SJSA1 (cell line): ENCODE measurements at regions not wholly inside any gene's neighbourhood (a gene's known extent, or its start where the extent isn't known, plus 50 kb on each side); places are given as distances from the start of the nearest gene placed in this dataset.
"Not testable (repeated sequence)": the region's sequence is repeated elsewhere in the genome, so short reads cannot be mapped to it uniquely, and the experiment has no call there.

Experiments used
- DNase-seq, 2 experiments: peaks; one replicate each; pipeline ENCODE4 v3.0.0-alpha.2; 2015 to 2020; ENCODE audit warnings: low spot score in 2 of 2, low read depth in 1 of 2
- H3K27ac ChIP-seq: fragments of 250-450 bp; sonication (Bioruptor Pico); 2 replicates; pipeline ENCODE4 v1.5.1; 2020; ENCODE audit warnings: mild to moderate bottlenecking, moderate library complexity
- H3K27me3 ChIP-seq: fragments of 250-450 bp; sonication (Bioruptor Pico); replicated peaks from 2 replicates; pipeline ENCODE4 v1.5.1; 2020; ENCODE audit warnings: mild to moderate bottlenecking, moderate library complexity
- H3K36me3 ChIP-seq: fragments of 250-450 bp; sonication (Bioruptor Pico); 2 replicates; pipeline ENCODE4 v1.5.1; 2020; ENCODE audit warnings: mild to moderate bottlenecking
- H3K4me1 ChIP-seq: fragments of 250-450 bp; sonication (Bioruptor Pico); replicated peaks from 2 replicates; pipeline ENCODE4 v1.6.1; 2021; ENCODE audit warnings: mild to moderate bottlenecking
- H3K4me3 ChIP-seq: fragments of 250-450 bp; sonication (Bioruptor Pico); 2 replicates; pipeline ENCODE4 v1.5.1; 2020; ENCODE audit warnings: mild to moderate bottlenecking
- H3K9me3 ChIP-seq: fragments of 250-450 bp; sonication (Bioruptor Pico); replicated peaks from 2 replicates; pipeline ENCODE4 v1.5.1; 2020; ENCODE audit warnings: mild to moderate bottlenecking

DNA sequence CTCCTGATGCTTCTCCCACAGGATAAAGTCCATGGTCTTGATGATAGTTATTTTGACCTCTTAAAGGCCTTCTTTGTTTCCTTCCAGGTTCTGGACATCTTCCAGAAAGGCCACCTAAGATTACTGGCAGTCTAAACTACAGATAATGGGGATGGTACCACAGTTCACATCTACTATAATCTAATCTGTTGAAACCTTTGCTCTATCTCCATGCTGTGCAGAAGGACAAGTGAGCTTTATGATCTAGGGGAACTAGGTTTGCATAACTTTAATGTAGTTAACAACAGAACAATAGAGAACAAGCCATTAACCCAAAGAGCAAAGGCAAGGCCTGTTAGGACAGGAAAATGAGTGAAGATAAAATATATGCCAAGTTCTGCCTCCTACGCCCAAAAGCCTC is 103.9 kb upstream of the KLHL13 start:
- no peak overlapping the region for H3K27ac ChIP-seq

DNA sequence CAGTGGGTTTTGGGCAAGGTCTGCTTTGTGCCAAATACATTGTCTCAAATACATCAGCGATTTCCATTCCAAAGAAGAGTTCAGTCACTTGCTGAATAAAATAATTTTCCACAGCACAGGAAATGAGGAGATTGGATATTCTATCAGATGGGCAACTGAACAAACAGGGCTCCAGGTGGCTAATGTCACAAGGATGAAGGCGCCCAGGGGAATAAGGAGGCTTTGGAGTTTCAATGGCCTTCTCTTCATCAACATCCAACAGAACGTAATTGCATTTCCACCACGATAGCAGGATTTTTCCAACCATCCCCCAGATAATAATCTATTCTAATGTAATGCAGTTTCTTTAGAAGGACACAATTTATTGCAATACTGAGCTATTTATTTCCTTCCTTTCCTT is 104.7 kb upstream of the KLHL13 start:
- DNase-seq: no peak

More for the DNA sequence above, 103.9 kb upstream of the KLHL13 start:
- no peak for DNase-seq
- Histone ChIP-seq H3K27me3 (no peaks in the 10 kb centered on the region), H3K9me3 (no peaks in the 10 kb centered on the region), H3K36me3 (no peaks in the 10 kb centered on the region), H3K4me1 (peaks cover 12% of the 10 kb centered on the region), H3K4me3 (no peak overlapping the region)

DNA sequence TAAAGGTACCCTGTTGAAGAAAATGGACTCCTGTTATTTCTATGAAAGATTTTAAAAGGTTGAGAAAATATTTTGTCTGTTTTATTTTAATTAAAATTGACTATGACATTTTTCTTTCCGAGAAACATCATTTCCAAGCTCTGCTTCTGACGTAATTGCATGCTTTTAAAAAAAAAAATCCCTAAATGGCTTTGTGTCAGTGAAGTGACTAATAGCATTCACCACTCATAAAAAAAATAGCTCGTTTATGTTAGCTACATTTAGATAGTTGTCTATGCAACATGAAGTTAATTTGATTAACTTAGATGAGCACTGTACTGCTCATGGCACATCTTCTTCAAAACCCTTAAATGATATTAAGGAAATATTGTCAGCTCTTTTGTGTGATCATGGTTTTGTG is 105.1 kb upstream of the KLHL13 start:
- no peak overlapping the region for H3K27ac ChIP-seq
- no peak for DNase-seq
- H3K4me1 ChIP-seq: peaks cover 16% of the 10 kb centered on the region
- no peaks in the 10 kb centered on the region for H3K27me3 ChIP-seq
- H3K4me3 ChIP-seq: no peak overlapping the region
- no peaks in the 10 kb centered on the region for H3K9me3 ChIP-seq
- H3K36me3 ChIP-seq: no peaks in the 10 kb centered on the region

More for the DNA sequence above, 104.7 kb upstream of the KLHL13 start:
- no peak overlapping the region for H3K4me3 ChIP-seq
- H3K36me3 ChIP-seq: no peaks in the 10 kb centered on the region
- no peak overlapping the region for H3K27ac ChIP-seq
- H3K27me3 ChIP-seq: no peaks in the 10 kb centered on the region
- no peaks in the 10 kb centered on the region for H3K9me3 ChIP-seq
- H3K4me1 ChIP-seq: peaks cover 16% of the 10 kb centered on the region

- DNase-seq: no peak
- Histone ChIP-seq H3K36me3 (no peaks in the 10 kb centered on the region), H3K27ac (no peak overlapping the region)
These were observed 105.8 kb upstream of the KLHL13 start for GRCh38 chrX:118222421-118222820.

GRCh38 chrX:118225711-118226428 is 109.3 kb upstream of the KLHL13 start:
- Histone ChIP-seq H3K4me1 (peaks cover 16% of the 10 kb centered on the region), H3K4me3 (peak overlapping the region; percentile 6; the same call in 1 of the 2 replicates), H3K9me3 (no peaks in the 10 kb centered on the region), H3K27me3 (no peaks in the 10 kb centered on the region), H3K27ac (peak overlapping the region; percentile 78), H3K36me3 (no peaks in the 10 kb centered on the region)
- DNase-seq: peak in 1 of 2 experiments; percentile 43

More at GRCh38 chrX:118222421-118222820, 105.8 kb upstream of the KLHL13 start:
- Histone ChIP-seq H3K27me3 (no peaks in the 10 kb centered on the region), H3K9me3 (no peaks in the 10 kb centered on the region), H3K4me3 (no peak overlapping the region), H3K4me1 (peaks cover 16% of the 10 kb centered on the region)

- no peak for DNase-seq
- Histone ChIP-seq H3K4me3 (no peak overlapping the region), H3K36me3 (no peaks in the 10 kb centered on the region), H3K9me3 (no peaks in the 10 kb centered on the region), H3K27ac (no peak overlapping the region), H3K27me3 (no peaks in the 10 kb centered on the region), H3K4me1 (peaks cover 13% of the 10 kb centered on the region)
These were observed 111.4 kb upstream of the KLHL13 start for GRCh38 chrX:118228041-118228440.

- Histone ChIP-seq H3K27me3 (no peaks in the 10 kb centered on the region), H3K4me3 (no peak overlapping the region), H3K27ac (no peak overlapping the region), H3K36me3 (no peaks in the 10 kb centered on the region), H3K4me1 (peaks cover 13% of the 10 kb centered on the region), H3K9me3 (no peaks in the 10 kb centered on the region)
- no peak for DNase-seq
These were observed 111.8 kb upstream of the KLHL13 start for GRCh38 chrX:118228456-118228855.

DNA sequence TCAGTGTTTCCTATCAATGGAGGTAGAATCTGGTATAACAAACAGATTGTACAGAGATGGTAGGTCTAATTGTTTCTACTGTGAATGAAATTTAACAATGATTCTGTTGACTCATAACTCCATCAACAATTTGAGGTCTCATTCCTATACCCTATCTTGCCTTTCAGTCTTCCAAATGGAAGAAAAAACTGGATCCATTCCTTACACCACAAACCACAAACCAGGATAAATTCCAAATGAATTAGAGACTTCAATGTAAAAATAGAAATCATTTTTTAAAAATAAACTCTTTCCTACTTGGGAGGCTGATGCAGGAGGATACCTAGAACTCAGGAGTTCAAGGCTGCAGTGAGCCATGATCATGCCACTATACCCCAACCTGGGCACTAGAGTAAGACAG is 114.4 kb upstream of the WDR44 start:
- Histone ChIP-seq H3K27me3 (no peaks in the 10 kb centered on the region), H3K27ac (no peak overlapping the region), H3K36me3 (no peaks in the 10 kb centered on the region), H3K4me1 (no peaks in the 10 kb centered on the region), H3K9me3 (no peaks in the 10 kb centered on the region), H3K4me3 (no peak overlapping the region)
- no peak for DNase-seq

- no peaks in the 10 kb centered on the region for H3K27me3 ChIP-seq
- H3K4me3 ChIP-seq: no peak overlapping the region
- H3K4me1 ChIP-seq: no peaks in the 10 kb centered on the region
- no peak overlapping the region for H3K27ac ChIP-seq
- no peaks in the 10 kb centered on the region for H3K36me3 ChIP-seq
- no peak for DNase-seq
- H3K9me3 ChIP-seq: no peaks in the 10 kb centered on the region
These were observed 106.6 kb upstream of the WDR44 start for GRCh38 chrX:118239178-118239870.

GRCh38 chrX:118239913-118240698 is 105.8 kb upstream of the WDR44 start:
- Histone ChIP-seq H3K9me3 (no peaks in the 10 kb centered on the region), H3K27ac (no peak overlapping the region), H3K4me1 (no peaks in the 10 kb centered on the region), H3K36me3 (no peaks in the 10 kb centered on the region), H3K27me3 (no peaks in the 10 kb centered on the region), H3K4me3 (no peak overlapping the region)
- no peak for DNase-seq

GRCh38 chrX:118246961-118247360 is 98.9 kb upstream of the WDR44 start:
- not testable (repeated sequence) for H3K27ac ChIP-seq, H3K4me3 ChIP-seq, DNase-seq, H3K9me3 ChIP-seq, H3K36me3 ChIP-seq, H3K4me1 ChIP-seq, H3K27me3 ChIP-seq

- Histone ChIP-seq H3K4me1 (no peaks in the 10 kb centered on the region), H3K27ac (no peak overlapping the region)
- DNase-seq: no peak
These were observed 96.8 kb upstream of the WDR44 start for GRCh38 chrX:118249146-118249545.

DNA sequence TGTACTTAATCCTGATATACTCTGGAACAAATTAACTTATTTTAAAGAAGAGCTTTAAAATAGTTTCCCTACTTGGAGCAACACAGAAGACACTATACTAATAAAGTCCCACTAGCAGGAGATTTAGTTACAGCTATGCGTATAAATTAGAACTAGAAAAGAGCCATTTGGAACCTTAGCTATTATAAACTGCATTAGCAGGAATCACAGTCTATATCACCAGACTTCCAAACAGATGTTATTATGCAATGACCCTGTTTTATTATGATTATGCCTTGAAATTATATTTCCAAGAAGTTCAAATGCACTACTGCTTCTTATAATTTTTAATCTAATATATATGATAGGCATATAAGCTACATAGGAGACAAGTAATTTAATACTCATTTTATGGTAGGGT is 95.5 kb upstream of the WDR44 start:
- Histone ChIP-seq H3K27ac (no peak overlapping the region), H3K27me3 (no peaks in the 10 kb centered on the region), H3K9me3 (no peaks in the 10 kb centered on the region), H3K4me3 (no peak overlapping the region), H3K36me3 (no peaks in the 10 kb centered on the region), H3K4me1 (no peaks in the 10 kb centered on the region)
- no peak for DNase-seq

More at GRCh38 chrX:118249146-118249545, 96.8 kb upstream of the WDR44 start:
- Histone ChIP-seq H3K27me3 (no peaks in the 10 kb centered on the region), H3K36me3 (no peaks in the 10 kb centered on the region), H3K9me3 (no peaks in the 10 kb centered on the region), H3K4me3 (no peak overlapping the region)

DNA sequence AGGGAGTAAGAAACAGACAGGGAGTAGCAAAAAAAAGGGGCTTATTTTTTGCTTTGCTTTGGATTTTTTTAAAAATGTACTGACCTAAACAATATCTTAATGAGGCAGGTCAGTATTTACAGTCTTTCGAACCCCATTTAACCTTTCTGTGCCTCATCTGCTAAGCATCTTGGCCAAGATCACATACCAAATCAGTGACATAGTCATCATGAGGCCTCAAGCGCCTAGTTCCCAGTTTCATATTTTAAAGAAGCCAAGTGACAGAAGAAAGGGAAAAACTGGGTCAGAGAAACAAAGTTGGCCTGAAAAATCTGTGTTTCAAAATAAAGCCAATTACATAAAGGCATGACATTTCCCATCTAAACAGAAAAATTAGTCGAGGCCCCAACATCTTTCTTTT is 94.6 kb upstream of the WDR44 start:
- H3K9me3 ChIP-seq: no peaks in the 10 kb centered on the region
- DNase-seq: no peak

More for the DNA sequence above, 94.6 kb upstream of the WDR44 start:
- no peak overlapping the region for H3K4me3 ChIP-seq
- H3K4me1 ChIP-seq: no peaks in the 10 kb centered on the region
- no peaks in the 10 kb centered on the region for H3K27me3 ChIP-seq
- H3K36me3 ChIP-seq: no peaks in the 10 kb centered on the region
- no peak overlapping the region for H3K27ac ChIP-seq
